ENCODE measurements at regions not wholly inside any gene's neighbourhood (a gene's known extent, or its start where the extent isn't known, plus 50 kb on each side); places are given as distances from the start of the nearest gene placed in this dataset.

GRCh38 chr5:162990856-162991497, 446.4 kb upstream of the CCNG1 start:
- Histone ChIP-seq H3K27ac (ENCODE audit: low read length) (no peak overlapping the region), H3K4me2 (ENCODE audit: low read depth, low read length, poor library complexity, severe bottlenecking) (no peak overlapping the region), H3K36me3 (ENCODE audit: insufficient read depth, low read length) (no peaks in the 10 kb centered on the region), H3K9me2 (replicated peaks; ENCODE audit: insufficient read depth, low read length) (no peaks in the 10 kb centered on the region), H2AFZ (ENCODE audit: low read length) (no peak overlapping the region), H3K79me2 (ENCODE audit: low read length) (no peaks in the 10 kb centered on the region), H3K9me3 (ENCODE audit: low read length) (no peaks in the 10 kb centered on the region), H3K4me1 (ENCODE audit: low read length) (no peaks in the 10 kb centered on the region), H3K9ac (ENCODE audit: low read length) (no peak overlapping the region), H4K20me1 (ENCODE audit: insufficient read depth, low read depth, low read length) (no peaks in the 10 kb centered on the region), H3K27me3 (ENCODE audit: low read length) (no peaks in the 10 kb centered on the region), H3K4me3 (ENCODE audit: low read length) (no peak overlapping the region)
- no peak for DNase-seq

GRCh38 chr5:162995568-162995967, 441.8 kb upstream of the CCNG1 start:
- H3K36me3 ChIP-seq (ENCODE audit: insufficient read depth, low read length), result no peaks in the 10 kb centered on the region
- no peak overlapping the region for H3K27ac ChIP-seq (ENCODE audit: low read length)
- H3K79me2 ChIP-seq (ENCODE audit: low read length), result no peaks in the 10 kb centered on the region
- H3K9me2 ChIP-seq (replicated peaks; ENCODE audit: insufficient read depth, low read length), result no peaks in the 10 kb centered on the region
- no peaks in the 10 kb centered on the region for H4K20me1 ChIP-seq (ENCODE audit: insufficient read depth, low read depth, low read length)
- no peak overlapping the region for H3K9ac ChIP-seq (ENCODE audit: low read length)
- 0 out of 2 replicates have a peak, but pooled peaks cover 3% of the 10 kb centered on the region for H3K4me1 ChIP-seq (ENCODE audit: low read length)
- H3K4me3 ChIP-seq (ENCODE audit: low read length), result no peak overlapping the region
- no peak overlapping the region for H2AFZ ChIP-seq (ENCODE audit: low read length)
- no peak overlapping the region for H3K4me2 ChIP-seq (ENCODE audit: low read depth, low read length, poor library complexity, severe bottlenecking)
- H3K27me3 ChIP-seq (ENCODE audit: low read length), result no peaks in the 10 kb centered on the region
- no peaks in the 10 kb centered on the region for H3K9me3 ChIP-seq (ENCODE audit: low read length)
- DNase-seq, result no peak

DNA sequence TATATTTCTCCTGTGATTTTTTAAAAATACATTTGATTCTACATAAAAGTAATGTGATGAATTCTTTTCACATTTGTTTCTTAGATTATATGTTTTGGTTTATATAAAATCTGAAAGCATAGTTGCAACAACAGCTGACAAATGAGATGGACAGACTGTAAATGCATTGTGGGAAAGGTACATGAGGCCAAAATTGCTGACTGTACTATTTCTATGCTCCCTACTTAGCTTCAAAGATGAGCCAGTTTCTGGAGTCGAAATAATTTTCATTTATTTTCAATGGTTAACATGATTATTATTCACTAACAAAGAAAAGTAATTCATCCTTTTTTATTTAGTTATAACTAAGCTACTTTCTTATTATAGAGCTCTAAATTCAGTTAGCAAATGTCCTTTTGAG, 441.3 kb upstream of the CCNG1 start:
- Histone ChIP-seq H4K20me1 (ENCODE audit: insufficient read depth, low read depth, low read length) (no peaks in the 10 kb centered on the region), H3K27me3 (ENCODE audit: low read length) (no peaks in the 10 kb centered on the region), H2AFZ (ENCODE audit: low read length) (no peak overlapping the region), H3K4me1 (ENCODE audit: low read length) (0 out of 2 replicates have a peak, but pooled peaks cover 3% of the 10 kb centered on the region), H3K9me3 (ENCODE audit: low read length) (no peaks in the 10 kb centered on the region), H3K4me2 (ENCODE audit: low read depth, low read length, poor library complexity, severe bottlenecking) (no peak overlapping the region), H3K27ac (ENCODE audit: low read length) (no peak overlapping the region), H3K79me2 (ENCODE audit: low read length) (no peaks in the 10 kb centered on the region), H3K9me2 (replicated peaks; ENCODE audit: insufficient read depth, low read length) (no peaks in the 10 kb centered on the region), H3K36me3 (ENCODE audit: insufficient read depth, low read length) (no peaks in the 10 kb centered on the region), H3K9ac (ENCODE audit: low read length) (no peak overlapping the region), H3K4me3 (ENCODE audit: low read length) (no peak overlapping the region)
- no peak for DNase-seq

DNA sequence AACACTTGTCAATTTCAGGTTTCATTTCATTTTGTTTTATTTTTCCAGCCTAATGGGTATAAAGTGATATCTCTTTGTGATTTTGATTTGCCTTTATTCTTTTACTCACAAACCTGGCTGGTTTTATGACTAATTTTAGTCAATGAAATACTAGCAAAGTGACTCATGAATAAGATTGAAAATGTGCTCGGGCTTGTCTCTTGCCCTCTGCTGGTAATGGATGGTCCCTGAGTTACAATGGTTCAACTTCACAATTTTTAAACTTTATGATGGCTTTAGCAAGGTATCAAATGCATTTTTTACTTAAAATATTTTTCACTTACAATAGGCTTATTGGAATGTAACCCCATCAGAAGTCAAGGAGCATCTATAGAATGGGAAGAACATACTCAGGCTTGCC, 431.4 kb upstream of the CCNG1 start:
- Histone ChIP-seq H3K36me3 (ENCODE audit: insufficient read depth, low read length) (no peaks in the 10 kb centered on the region), H3K79me2 (ENCODE audit: low read length) (no peaks in the 10 kb centered on the region), H3K9me2 (replicated peaks; ENCODE audit: insufficient read depth, low read length) (no peaks in the 10 kb centered on the region), H3K27me3 (ENCODE audit: low read length) (no peaks in the 10 kb centered on the region), H3K9me3 (ENCODE audit: low read length) (no peaks in the 10 kb centered on the region), H3K4me2 (ENCODE audit: low read depth, low read length, poor library complexity, severe bottlenecking) (no peak overlapping the region), H2AFZ (ENCODE audit: low read length) (no peak overlapping the region), H3K9ac (ENCODE audit: low read length) (no peak overlapping the region), H3K4me3 (ENCODE audit: low read length) (no peak overlapping the region), H4K20me1 (ENCODE audit: insufficient read depth, low read depth, low read length) (no peaks in the 10 kb centered on the region), H3K27ac (ENCODE audit: low read length) (no peak overlapping the region), H3K4me1 (ENCODE audit: low read length) (no peaks in the 10 kb centered on the region)
- DNase-seq, result no peak

GRCh38 chr5:163022582-163023128, 414.7 kb upstream of the CCNG1 start:
- Histone ChIP-seq H3K36me3 (ENCODE audit: insufficient read depth, low read length) (no peaks in the 10 kb centered on the region), H2AFZ (ENCODE audit: low read length) (no peak overlapping the region), H3K4me3 (ENCODE audit: low read length) (no peak overlapping the region), H3K4me1 (ENCODE audit: low read length) (no peaks in the 10 kb centered on the region), H3K9me3 (ENCODE audit: low read length) (no peaks in the 10 kb centered on the region), H3K79me2 (ENCODE audit: low read length) (no peaks in the 10 kb centered on the region), H3K27me3 (ENCODE audit: low read length) (no peaks in the 10 kb centered on the region), H3K9ac (ENCODE audit: low read length) (no peak overlapping the region), H3K9me2 (replicated peaks; ENCODE audit: insufficient read depth, low read length) (no peaks in the 10 kb centered on the region), H3K4me2 (ENCODE audit: low read depth, low read length, poor library complexity, severe bottlenecking) (no peak overlapping the region), H4K20me1 (ENCODE audit: insufficient read depth, low read depth, low read length) (no peaks in the 10 kb centered on the region), H3K27ac (ENCODE audit: low read length) (no peak overlapping the region)
- DNase-seq, result no peak

DNA sequence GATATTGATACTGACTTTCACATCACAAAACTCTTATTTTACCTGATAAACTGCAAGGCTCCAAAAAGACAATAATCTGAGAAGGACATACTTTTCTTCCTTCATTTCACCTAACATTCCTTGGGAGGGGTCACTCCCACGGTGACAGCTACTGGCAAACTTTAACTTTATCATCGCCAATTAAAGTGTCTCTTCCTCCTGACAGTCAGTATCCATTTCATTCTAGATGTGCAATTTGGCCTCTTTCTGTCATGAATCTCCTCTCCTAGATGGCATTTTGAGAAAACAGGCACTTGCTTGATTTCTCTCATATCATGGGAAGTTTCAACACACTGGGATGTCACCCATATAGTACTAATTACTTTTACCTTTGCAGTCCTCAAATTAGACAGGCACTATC, 413.5 kb upstream of the CCNG1 start:
- Histone ChIP-seq H2AFZ (ENCODE audit: low read length) (no peak overlapping the region), H3K36me3 (ENCODE audit: insufficient read depth, low read length) (no peaks in the 10 kb centered on the region), H3K9me2 (replicated peaks; ENCODE audit: insufficient read depth, low read length) (no peaks in the 10 kb centered on the region), H3K79me2 (ENCODE audit: low read length) (no peaks in the 10 kb centered on the region), H3K27me3 (ENCODE audit: low read length) (no peaks in the 10 kb centered on the region), H3K4me3 (ENCODE audit: low read length) (no peak overlapping the region), H3K9me3 (ENCODE audit: low read length) (no peaks in the 10 kb centered on the region), H4K20me1 (ENCODE audit: insufficient read depth, low read depth, low read length) (no peaks in the 10 kb centered on the region), H3K4me1 (ENCODE audit: low read length) (no peaks in the 10 kb centered on the region), H3K4me2 (ENCODE audit: low read depth, low read length, poor library complexity, severe bottlenecking) (no peak overlapping the region), H3K27ac (ENCODE audit: low read length) (no peak overlapping the region), H3K9ac (ENCODE audit: low read length) (no peak overlapping the region)
- DNase-seq, result no peak

- H3K79me2 ChIP-seq (ENCODE audit: low read length), result no peaks in the 10 kb centered on the region
- H3K27me3 ChIP-seq (ENCODE audit: low read length), result no peaks in the 10 kb centered on the region
- no peaks in the 10 kb centered on the region for H3K36me3 ChIP-seq (ENCODE audit: insufficient read depth, low read length)
- H4K20me1 ChIP-seq (ENCODE audit: insufficient read depth, low read depth, low read length), result no peaks in the 10 kb centered on the region
- H3K4me2 ChIP-seq (ENCODE audit: low read depth, low read length, poor library complexity, severe bottlenecking), result no peak overlapping the region
- H3K4me3 ChIP-seq (ENCODE audit: low read length), result no peak overlapping the region
- no peaks in the 10 kb centered on the region for H3K4me1 ChIP-seq (ENCODE audit: low read length)
- H3K9ac ChIP-seq (ENCODE audit: low read length), result no peak overlapping the region
- no peak overlapping the region for H3K27ac ChIP-seq (ENCODE audit: low read length)
- no peak overlapping the region for H2AFZ ChIP-seq (ENCODE audit: low read length)
- no peaks in the 10 kb centered on the region for H3K9me2 ChIP-seq (replicated peaks; ENCODE audit: insufficient read depth, low read length)
- DNase-seq, result no peak
- no peaks in the 10 kb centered on the region for H3K9me3 ChIP-seq (ENCODE audit: low read length)
Measured at GRCh38 chr5:163024936-163025335, 412.5 kb upstream of the CCNG1 start.

- H3K27ac ChIP-seq (ENCODE audit: low read length), result no peak overlapping the region
- no peak overlapping the region for H3K4me2 ChIP-seq (ENCODE audit: low read depth, low read length, poor library complexity, severe bottlenecking)
- no peak overlapping the region for H2AFZ ChIP-seq (ENCODE audit: low read length)
- DNase-seq, result no peak
- no peaks in the 10 kb centered on the region for H3K36me3 ChIP-seq (ENCODE audit: insufficient read depth, low read length)
- H3K9me2 ChIP-seq (replicated peaks; ENCODE audit: insufficient read depth, low read length), result no peaks in the 10 kb centered on the region
- no peaks in the 10 kb centered on the region for H3K27me3 ChIP-seq (ENCODE audit: low read length)
- no peak overlapping the region for H3K9ac ChIP-seq (ENCODE audit: low read length)
- H3K4me1 ChIP-seq (ENCODE audit: low read length), result no peaks in the 10 kb centered on the region
- H3K79me2 ChIP-seq (ENCODE audit: low read length), result no peaks in the 10 kb centered on the region
- H3K9me3 ChIP-seq (ENCODE audit: low read length), result no peaks in the 10 kb centered on the region
- H4K20me1 ChIP-seq (ENCODE audit: insufficient read depth, low read depth, low read length), result no peaks in the 10 kb centered on the region
- no peak overlapping the region for H3K4me3 ChIP-seq (ENCODE audit: low read length)
Measured at GRCh38 chr5:163033656-163034055, 403.7 kb upstream of the CCNG1 start.

Data from Karpas-422 (cell line).